ENCODE measurements at regions not wholly inside any gene's neighbourhood (a gene's known extent, or its start where the extent isn't known, plus 50 kb on each side); places are given as distances from the start of the nearest gene placed in this dataset.

DNA sequence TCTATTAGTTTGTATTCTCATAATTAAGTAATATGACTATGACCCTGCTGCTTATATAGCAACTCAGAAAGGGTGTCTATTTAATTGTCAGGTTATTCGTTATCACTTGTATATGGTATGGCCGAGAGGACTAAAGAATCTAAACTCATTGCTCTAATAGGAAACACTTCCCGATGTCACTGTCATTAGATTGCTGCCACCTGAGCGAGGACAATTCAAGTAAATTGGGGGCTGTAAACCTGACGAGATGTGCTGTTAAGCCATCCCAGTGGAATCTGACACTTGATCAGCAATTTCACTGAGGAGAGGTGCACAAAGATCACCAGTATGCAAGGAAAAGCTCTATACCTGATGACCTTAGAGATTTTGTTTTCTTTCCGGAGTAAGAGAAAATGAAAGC is 1319.3 kb downstream of the MAT2B start:
- no peaks in the 10 kb centered on the region for H3K36me3 Mint-ChIP-seq (ENCODE audit: insufficient read depth)
- H3K27ac Mint-ChIP-seq = no peak overlapping the region
- no peaks in the 10 kb centered on the region for H3K4me1 Mint-ChIP-seq (ENCODE audit: low read depth)
- no peaks in the 10 kb centered on the region for H3K27me3 Mint-ChIP-seq
- H3K4me3 Mint-ChIP-seq (ENCODE audit: low read depth) = no peak overlapping the region
- TF ChIP-seq CTCF (IDR thresholded peaks at IDR 0.05; ENCODE audit: unreplicated experiment) = no peak
- no peaks in the 10 kb centered on the region for H3K9me3 Mint-ChIP-seq (ENCODE audit: low read depth)
- DNase-seq (ENCODE audit: low spot score, unreplicated experiment) = no peak

DNA sequence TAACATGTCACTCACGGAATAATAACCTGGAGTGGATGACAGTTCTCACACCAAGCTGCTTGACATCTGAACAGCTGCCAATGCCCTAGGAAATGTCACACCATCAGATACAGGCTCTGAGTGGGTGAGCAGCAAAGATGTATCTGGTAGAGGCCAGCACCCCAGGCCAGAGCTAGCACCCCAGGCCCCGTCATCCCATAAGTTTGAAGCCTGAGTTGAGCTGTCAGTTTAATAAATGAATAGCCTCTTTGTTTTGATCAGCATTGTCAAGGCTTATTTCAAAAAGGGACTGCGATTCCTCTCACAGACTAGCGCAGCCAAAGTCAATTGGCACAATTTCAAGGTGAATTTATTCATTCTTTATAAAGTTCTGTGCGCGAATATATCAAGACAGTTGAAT is 1327.1 kb downstream of the MAT2B start:
- H3K9me3 Mint-ChIP-seq (ENCODE audit: low read depth) = no peaks in the 10 kb centered on the region
- H3K4me1 Mint-ChIP-seq (ENCODE audit: low read depth) = peaks cover 15% of the 10 kb centered on the region
- H3K27me3 Mint-ChIP-seq = no peaks in the 10 kb centered on the region
- no peak overlapping the region for H3K27ac Mint-ChIP-seq
- no peak for DNase-seq (ENCODE audit: low spot score, unreplicated experiment)
- no peak for TF ChIP-seq CTCF (IDR thresholded peaks at IDR 0.05; ENCODE audit: unreplicated experiment)
- no peaks in the 10 kb centered on the region for H3K36me3 Mint-ChIP-seq (ENCODE audit: insufficient read depth)
- H3K4me3 Mint-ChIP-seq (ENCODE audit: low read depth) = no peak overlapping the region

- Mint-ChIP-seq H3K4me3 (ENCODE audit: low read depth) (no peak overlapping the region), H3K27me3 (no peaks in the 10 kb centered on the region), H3K4me1 (ENCODE audit: low read depth) (no peaks in the 10 kb centered on the region), H3K27ac (no peak overlapping the region), H3K36me3 (ENCODE audit: insufficient read depth) (peaks cover 2% of the 10 kb centered on the region), H3K9me3 (ENCODE audit: low read depth) (peaks cover 8% of the 10 kb centered on the region)
- TF ChIP-seq CTCF (IDR thresholded peaks at IDR 0.05; ENCODE audit: unreplicated experiment) = no peak
- no peak for DNase-seq (ENCODE audit: low spot score, unreplicated experiment)
Observed at GRCh38 chr5:164844348-164844747, 1338.9 kb downstream of the MAT2B start.

DNA sequence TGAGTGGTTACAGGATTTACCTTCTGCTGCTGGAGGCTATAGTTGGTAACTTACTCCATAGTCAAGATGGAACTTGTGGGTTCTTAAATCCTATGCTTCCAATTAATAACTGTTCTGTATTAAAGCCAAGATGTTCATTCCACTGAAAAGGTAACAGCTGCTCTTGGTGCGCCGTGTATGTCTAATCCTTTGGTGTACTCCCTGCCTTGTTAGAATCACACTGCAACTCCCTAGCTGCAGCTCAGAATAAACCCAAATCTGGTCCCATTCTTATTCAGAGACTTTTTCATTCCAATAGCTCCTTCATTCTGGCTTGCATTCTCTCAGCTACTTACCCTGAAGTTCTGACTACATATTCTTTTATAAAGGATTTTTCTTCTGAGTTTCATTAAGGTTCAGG is 1355.5 kb downstream of the MAT2B start:
- Mint-ChIP-seq H3K27ac (no peak overlapping the region), H3K4me1 (ENCODE audit: low read depth) (no peaks in the 10 kb centered on the region), H3K27me3 (no peaks in the 10 kb centered on the region), H3K4me3 (ENCODE audit: low read depth) (no peak overlapping the region), H3K9me3 (ENCODE audit: low read depth) (no peaks in the 10 kb centered on the region), H3K36me3 (ENCODE audit: insufficient read depth) (no peaks in the 10 kb centered on the region)
- no peak for TF ChIP-seq CTCF (IDR thresholded peaks at IDR 0.05; ENCODE audit: unreplicated experiment)
- no peak for DNase-seq (ENCODE audit: low spot score, unreplicated experiment)

GRCh38 chr5:164861610-164862009 is 1356.2 kb downstream of the MAT2B start:
- no peaks in the 10 kb centered on the region for H3K36me3 Mint-ChIP-seq (ENCODE audit: insufficient read depth)
- no peaks in the 10 kb centered on the region for H3K9me3 Mint-ChIP-seq (ENCODE audit: low read depth)
- H3K4me3 Mint-ChIP-seq (ENCODE audit: low read depth) = no peak overlapping the region
- TF ChIP-seq CTCF (IDR thresholded peaks at IDR 0.05; ENCODE audit: unreplicated experiment) = no peak
- H3K27me3 Mint-ChIP-seq = no peaks in the 10 kb centered on the region
- no peak overlapping the region for H3K27ac Mint-ChIP-seq
- H3K4me1 Mint-ChIP-seq (ENCODE audit: low read depth) = no peaks in the 10 kb centered on the region
- DNase-seq (ENCODE audit: low spot score, unreplicated experiment) = no peak
